Suprapubic skin (tissue), 4 donors: ENCODE measurements at regions not wholly inside any gene's neighbourhood (a gene's known extent, or its start where the extent isn't known, plus 50 kb on each side); places are given as distances from the start of the nearest gene placed in this dataset.

Experiments
- EP300 ChIP-seq: sonication (generic); formaldehyde crosslinking; IDR thresholded peaks from one replicate; pipeline ENCODE4 v1.6.1; 2017; ENCODE audit warnings: antibody characterized with exemption
- POLR2A ChIP-seq, 2 donors: fragments of 450-650 bp; IDR thresholded peaks; one replicate each; pipeline ENCODE4 v1.6.1; 2017; ENCODE audit warnings: antibody characterized with exemption in 2 of 2, mild to moderate bottlenecking in 2 of 2, moderate library complexity in 2 of 2
- POLR2AphosphoS5 ChIP-seq, 3 donors: sonication (generic); formaldehyde crosslinking; IDR thresholded peaks; one replicate each; pipeline ENCODE4 v1.6.1; 2017; ENCODE audit warnings: antibody characterized with exemption in 3 of 3
- TF ChIP-seq, protein P1 (sequence below), 2 donors: fragments of 200-600 bp in 1 of 2; fragments of 450-650 bp in 1 of 2; sonication (generic) in 1 of 2; IDR thresholded peaks; one replicate each; pipeline ENCODE4 v1.5.1; 2016 to 2019; ENCODE audit warnings: antibody characterized with exemption in 2 of 2, mild to moderate bottlenecking in 1 of 2, moderate library complexity in 1 of 2

DNA sequence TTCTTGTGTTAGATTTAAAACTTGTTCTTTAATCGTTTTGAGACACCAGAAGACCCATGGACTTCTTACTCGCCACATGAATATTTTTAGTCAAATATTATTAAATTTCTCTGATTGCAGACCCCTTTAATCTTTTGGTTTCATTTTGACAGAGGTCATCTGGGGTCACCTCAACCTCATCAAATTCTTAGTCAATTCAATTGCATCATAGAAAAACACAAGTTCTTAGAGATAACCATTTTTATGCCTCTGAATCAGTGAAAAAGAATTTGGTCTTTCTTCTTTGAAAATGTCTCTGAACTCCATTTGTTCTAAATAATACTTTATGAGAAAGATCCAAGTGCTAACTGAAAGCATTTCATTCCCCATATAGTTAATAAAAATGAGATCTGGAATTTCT is 55.2 kb upstream of the CBLN4 start:
- TF ChIP-seq, protein P1, sequence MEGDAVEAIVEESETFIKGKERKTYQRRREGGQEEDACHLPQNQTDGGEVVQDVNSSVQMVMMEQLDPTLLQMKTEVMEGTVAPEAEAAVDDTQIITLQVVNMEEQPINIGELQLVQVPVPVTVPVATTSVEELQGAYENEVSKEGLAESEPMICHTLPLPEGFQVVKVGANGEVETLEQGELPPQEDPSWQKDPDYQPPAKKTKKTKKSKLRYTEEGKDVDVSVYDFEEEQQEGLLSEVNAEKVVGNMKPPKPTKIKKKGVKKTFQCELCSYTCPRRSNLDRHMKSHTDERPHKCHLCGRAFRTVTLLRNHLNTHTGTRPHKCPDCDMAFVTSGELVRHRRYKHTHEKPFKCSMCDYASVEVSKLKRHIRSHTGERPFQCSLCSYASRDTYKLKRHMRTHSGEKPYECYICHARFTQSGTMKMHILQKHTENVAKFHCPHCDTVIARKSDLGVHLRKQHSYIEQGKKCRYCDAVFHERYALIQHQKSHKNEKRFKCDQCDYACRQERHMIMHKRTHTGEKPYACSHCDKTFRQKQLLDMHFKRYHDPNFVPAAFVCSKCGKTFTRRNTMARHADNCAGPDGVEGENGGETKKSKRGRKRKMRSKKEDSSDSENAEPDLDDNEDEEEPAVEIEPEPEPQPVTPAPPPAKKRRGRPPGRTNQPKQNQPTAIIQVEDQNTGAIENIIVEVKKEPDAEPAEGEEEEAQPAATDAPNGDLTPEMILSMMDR (IDR thresholded peaks at IDR 0.05): no peak
- TF ChIP-seq POLR2AphosphoS5 (IDR thresholded peaks at IDR 0.05): no peak
- TF ChIP-seq EP300: no peak
- TF ChIP-seq POLR2A (IDR thresholded peaks at IDR 0.05): no peak
